SK-N-MC (cell line): ENCODE measurements at regions not wholly inside any gene's neighbourhood (a gene's known extent, or its start where the extent isn't known, plus 50 kb on each side); places are given as distances from the start of the nearest gene placed in this dataset.
"Not testable (repeated sequence)": the region's sequence is repeated elsewhere in the genome, so short reads cannot be mapped to it uniquely, and the experiment has no call there.

ENCODE experiments used
- DNase-seq: peaks from one replicate; pipeline ENCODE4 v3.0.0-alpha.2; 2011; ENCODE audit warnings: low read depth, low spot score
- H3K27ac ChIP-seq: fragments of 200-600 bp; sonication (generic); 2 replicates; pipeline ENCODE4 v1.5.1; 2016; ENCODE audit warnings: mixed run types
- H3K36me3 ChIP-seq: fragments of 200-600 bp; sonication (generic); 2 replicates; pipeline ENCODE4 v1.6.1; 2017; ENCODE audit warnings: antibody characterized with exemption, low read length, mixed read lengths; ENCODE audit not compliant: insufficient read depth
- H3K4me3 ChIP-seq: fragments of 200-600 bp; sonication (generic); 2 replicates; pipeline ENCODE4 v1.5.1; 2016
- H3K9ac ChIP-seq: fragments of 200-600 bp; sonication (generic); 2 replicates; pipeline ENCODE4 v1.8.0; 2017; ENCODE audit warnings: mixed run types, mixed read lengths; ENCODE audit not compliant: insufficient read length
- H3K9me3 ChIP-seq: fragments of 200-600 bp; sonication (generic); 2 replicates; pipeline ENCODE4 v1.6.1; 2017; ENCODE audit warnings: low read depth, mild to moderate bottlenecking, antibody characterized with exemption, low read length, moderate library complexity, mixed read lengths
- EZH2 ChIP-seq: fragments of 200-600 bp; sonication (generic); IDR thresholded peaks from one replicate; pipeline ENCODE4 v1.6.1; 2017; ENCODE audit warnings: antibody characterized with exemption
- FOXP2 ChIP-seq: optimal IDR thresholded peaks from 2 replicates; pipeline ENCODE3; 2011; ENCODE audit warnings: mild to moderate bottlenecking, moderate library complexity; ENCODE audit not compliant: insufficient read depth; ENCODE audit errors: extremely low read length, control extremely low read depth
- POLR2AphosphoS5 ChIP-seq: IDR thresholded peaks from 2 replicates; pipeline ENCODE4 v1.6.1; 2012; ENCODE audit warnings: mild to moderate bottlenecking, low read depth, low read length, borderline replicate concordance

DNA sequence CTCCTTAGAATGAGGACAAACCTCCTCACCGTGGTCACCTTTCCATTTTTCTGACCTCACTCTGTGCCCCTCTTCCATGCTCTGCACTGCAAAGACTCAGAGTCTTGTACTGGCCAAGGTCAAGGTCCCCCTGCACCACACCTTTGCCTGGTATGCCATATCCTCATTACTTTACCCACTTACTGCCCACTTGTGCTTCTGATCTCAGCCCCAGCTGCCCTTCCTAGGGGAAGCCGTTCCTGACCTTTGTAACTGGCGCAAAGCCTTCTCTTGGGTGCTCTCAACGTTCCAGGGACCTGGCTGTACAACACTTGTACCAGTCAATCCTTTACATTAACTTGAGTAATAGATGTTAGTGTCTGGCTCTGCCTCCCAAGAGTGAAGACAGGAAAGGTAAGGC is 256.0 kb downstream of the SV2B start:
- Histone ChIP-seq H3K9ac (no peak overlapping the region), H3K9me3 (no peaks in the 10 kb centered on the region), H3K36me3 (no peaks in the 10 kb centered on the region), H3K27ac (no peak overlapping the region), H3K4me3 (no peak overlapping the region)
- TF ChIP-seq POLR2AphosphoS5, result no peak
- no peak for TF ChIP-seq EZH2
- no peak for TF ChIP-seq FOXP2
- no peak for DNase-seq

DNA sequence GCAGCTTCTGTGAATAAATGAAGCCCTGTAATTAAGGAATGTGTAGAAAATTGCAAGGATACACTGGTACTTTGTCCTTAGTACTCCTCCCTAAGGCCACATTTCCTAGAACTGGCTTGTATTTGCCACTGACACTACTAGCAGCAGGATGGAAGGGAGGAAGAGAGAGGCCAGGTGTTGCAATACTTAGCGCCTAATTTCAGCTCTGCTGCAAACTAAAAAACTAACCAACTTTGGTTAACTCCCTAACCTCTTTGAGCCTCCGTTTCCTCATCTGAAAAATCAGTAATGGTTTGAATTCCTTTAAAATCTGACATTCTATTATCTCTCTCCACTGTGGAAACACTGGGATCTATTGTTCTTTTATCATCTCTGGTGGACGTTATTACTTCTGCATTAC is 257.0 kb downstream of the SV2B start:
- no peaks in the 10 kb centered on the region for H3K36me3 ChIP-seq
- H3K4me3 ChIP-seq, result no peak overlapping the region
- H3K27ac ChIP-seq, result no peak overlapping the region
- no peak for TF ChIP-seq EZH2
- TF ChIP-seq POLR2AphosphoS5, result no peak
- no peak for TF ChIP-seq FOXP2
- H3K9ac ChIP-seq, result no peak overlapping the region
- DNase-seq, result no peak
- no peaks in the 10 kb centered on the region for H3K9me3 ChIP-seq

DNA sequence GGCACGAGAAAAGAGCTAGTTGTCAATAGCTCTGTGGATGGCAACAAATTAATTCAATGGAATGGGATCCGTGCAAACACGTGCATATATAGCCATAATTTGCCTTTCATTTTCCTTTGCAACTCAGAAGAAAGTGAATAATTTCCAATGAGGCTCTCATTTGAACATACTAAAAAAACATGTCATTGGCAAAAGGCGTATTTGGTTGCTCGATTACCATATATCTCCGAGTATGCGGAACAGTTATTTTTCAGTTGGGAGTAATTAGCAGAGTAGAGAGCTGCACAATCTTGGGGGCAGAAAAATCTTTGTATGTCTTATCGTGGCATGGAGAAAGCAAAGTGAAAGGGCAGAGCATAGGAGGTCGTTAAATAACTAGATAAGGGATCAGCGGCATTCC is 257.4 kb downstream of the SV2B start:
- H3K36me3 ChIP-seq, result no peaks in the 10 kb centered on the region
- DNase-seq, result no peak
- H3K27ac ChIP-seq, result no peak overlapping the region
- H3K9ac ChIP-seq, result no peak overlapping the region
- H3K9me3 ChIP-seq, result no peaks in the 10 kb centered on the region
- no peak for TF ChIP-seq FOXP2
- no peak for TF ChIP-seq EZH2
- TF ChIP-seq POLR2AphosphoS5, result no peak
- no peak overlapping the region for H3K4me3 ChIP-seq

DNA sequence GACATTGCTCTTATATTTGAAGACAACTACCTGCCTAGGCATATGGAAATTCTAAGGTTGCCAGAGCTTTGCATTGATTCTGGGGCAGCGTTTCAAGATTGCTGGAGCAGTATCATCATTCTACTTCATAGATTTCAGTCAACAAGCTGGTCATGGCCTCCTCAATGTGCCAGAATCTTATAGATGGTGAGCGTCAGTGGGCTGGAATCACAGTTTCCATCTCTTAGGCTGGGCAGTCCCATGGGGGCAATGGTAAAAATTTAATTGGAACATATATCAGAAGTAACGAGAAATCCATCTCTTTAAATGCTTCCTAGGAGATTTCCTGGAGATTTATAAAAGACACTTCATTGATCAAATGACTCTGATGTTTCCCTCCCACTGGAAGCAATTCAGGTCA is 258.3 kb downstream of the SV2B start:
- Histone ChIP-seq H3K36me3 (no peaks in the 10 kb centered on the region), H3K4me3 (no peak overlapping the region), H3K9ac (no peak overlapping the region), H3K27ac (no peak overlapping the region), H3K9me3 (no peaks in the 10 kb centered on the region)
- TF ChIP-seq EZH2, result no peak
- no peak for TF ChIP-seq POLR2AphosphoS5
- TF ChIP-seq FOXP2, result no peak
- DNase-seq, result no peak

DNA sequence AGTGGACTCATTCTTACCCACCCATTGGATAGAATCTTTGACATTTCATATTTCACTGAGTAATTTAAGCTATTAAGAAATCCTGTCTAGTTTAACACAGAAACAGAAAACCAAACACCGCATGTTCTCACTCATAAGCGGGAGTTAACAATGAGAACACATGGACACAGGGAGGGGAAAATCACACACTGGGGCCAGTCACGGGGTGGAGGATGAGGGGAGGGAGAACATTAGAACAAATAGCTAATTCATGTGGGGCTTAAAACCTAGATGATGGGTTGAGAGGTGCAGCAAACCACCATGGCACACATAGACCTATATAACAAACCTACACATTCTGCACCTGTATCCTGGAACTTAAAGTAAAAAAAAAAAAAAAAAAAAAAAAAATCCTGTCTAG is 261.6 kb downstream of the SV2B start:
- not testable (repeated sequence) for DNase-seq, H3K4me3 ChIP-seq, H3K9me3 ChIP-seq, H3K27ac ChIP-seq, H3K36me3 ChIP-seq, H3K9ac ChIP-seq

DNA sequence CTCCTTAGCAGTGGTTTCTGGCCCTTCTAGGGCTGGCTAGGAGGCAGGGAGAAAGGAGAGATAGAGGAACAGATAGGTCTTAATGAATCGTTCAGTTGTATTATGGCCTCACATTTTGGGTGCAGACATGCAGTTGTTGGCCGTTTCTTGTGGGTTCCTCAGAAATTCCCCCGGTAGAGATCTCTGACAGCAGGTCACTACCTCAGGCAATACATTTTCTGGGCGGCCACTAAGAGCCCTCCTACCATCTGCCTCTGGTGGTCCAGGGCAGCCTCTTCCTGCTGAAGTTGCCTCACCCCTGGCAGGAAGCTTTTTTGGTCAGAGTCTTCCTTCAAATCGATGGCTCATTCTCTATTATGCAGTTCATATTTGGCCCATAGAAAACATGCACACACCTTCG is 266.1 kb downstream of the SV2B start:
- H3K9ac ChIP-seq, result no peak overlapping the region
- no peak for TF ChIP-seq POLR2AphosphoS5
- TF ChIP-seq EZH2, result no peak
- TF ChIP-seq FOXP2, result no peak
- no peaks in the 10 kb centered on the region for H3K9me3 ChIP-seq
- DNase-seq, result no peak
- no peak overlapping the region for H3K27ac ChIP-seq
- H3K36me3 ChIP-seq, result no peaks in the 10 kb centered on the region
- no peak overlapping the region for H3K4me3 ChIP-seq

DNA sequence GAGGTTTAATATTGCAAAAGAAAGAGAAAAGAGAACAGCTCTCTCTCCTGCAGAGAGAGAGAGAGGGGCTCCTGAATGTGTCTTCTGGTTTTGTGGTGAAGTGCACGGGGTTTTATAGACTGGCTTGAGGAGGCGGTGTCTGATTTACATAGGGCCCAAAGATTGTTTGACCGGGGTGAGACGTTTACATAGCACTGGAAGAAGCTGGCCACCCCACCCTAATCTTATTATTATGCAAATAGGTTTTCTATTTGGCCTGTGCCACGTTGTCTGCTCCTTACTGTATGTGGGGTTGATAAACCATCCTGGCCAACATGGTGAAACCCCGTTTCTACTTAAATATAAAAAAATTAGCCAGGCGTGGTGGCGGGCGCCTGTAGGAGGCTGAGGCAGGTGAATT is 268.6 kb downstream of the SV2B start:
- Histone ChIP-seq H3K4me3 (no peak overlapping the region), H3K9ac (no peak overlapping the region), H3K36me3 (no peaks in the 10 kb centered on the region), H3K9me3 (no peaks in the 10 kb centered on the region; the same call in 1 of the 2 replicates), H3K27ac (no peak overlapping the region)
- no peak for TF ChIP-seq EZH2
- no peak for TF ChIP-seq FOXP2
- no peak for TF ChIP-seq POLR2AphosphoS5
- DNase-seq, result no peak

DNA sequence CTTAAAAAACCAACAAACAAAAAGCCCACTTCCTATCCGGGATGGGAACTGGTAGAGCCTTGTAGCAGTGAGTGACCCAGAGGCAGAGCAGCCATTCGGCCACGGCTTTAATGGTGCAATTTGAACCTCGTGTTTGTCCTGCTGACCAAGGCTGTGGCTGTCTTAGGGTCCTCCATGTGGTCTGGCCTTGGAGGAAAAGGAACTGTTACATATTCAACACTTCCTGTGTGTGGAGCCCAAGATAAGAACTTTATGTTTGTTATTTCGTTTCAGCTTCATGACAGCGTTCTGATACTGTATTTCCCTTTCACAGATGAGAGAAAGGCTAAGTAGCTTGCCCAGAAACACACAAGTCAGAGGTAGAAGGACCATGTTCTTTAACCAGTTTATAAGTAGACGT is 269.8 kb downstream of the SV2B start:
- H3K36me3 ChIP-seq, result no peaks in the 10 kb centered on the region
- no peak overlapping the region for H3K9ac ChIP-seq
- H3K4me3 ChIP-seq, result no peak overlapping the region
- no peak for TF ChIP-seq EZH2
- no peak for TF ChIP-seq FOXP2
- TF ChIP-seq POLR2AphosphoS5, result no peak
- DNase-seq, result no peak
- no peak overlapping the region for H3K27ac ChIP-seq
- H3K9me3 ChIP-seq, result no peaks in the 10 kb centered on the region; the same call in 1 of the 2 replicates

DNA sequence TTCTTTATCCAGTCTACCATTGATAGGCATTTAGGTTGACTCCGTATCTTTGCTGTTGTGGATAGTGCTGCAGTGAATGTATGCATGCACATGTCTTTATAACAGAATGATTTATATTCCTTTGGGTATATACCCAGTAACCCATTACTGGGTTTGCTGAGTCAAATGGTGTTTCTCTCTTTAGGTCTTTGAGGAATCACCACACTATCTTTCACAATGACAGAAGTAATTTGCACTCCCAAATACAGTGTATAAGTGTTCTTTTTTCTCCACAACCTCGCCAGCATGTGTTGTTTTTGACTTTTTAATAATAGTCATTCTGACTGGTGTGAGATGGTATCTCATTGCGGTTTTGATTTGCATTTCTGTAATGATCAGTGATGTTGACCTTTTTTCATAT is 271.3 kb downstream of the SV2B start:
- not testable (repeated sequence) for H3K9me3 ChIP-seq, DNase-seq, H3K4me3 ChIP-seq, H3K36me3 ChIP-seq, H3K27ac ChIP-seq, H3K9ac ChIP-seq

DNA sequence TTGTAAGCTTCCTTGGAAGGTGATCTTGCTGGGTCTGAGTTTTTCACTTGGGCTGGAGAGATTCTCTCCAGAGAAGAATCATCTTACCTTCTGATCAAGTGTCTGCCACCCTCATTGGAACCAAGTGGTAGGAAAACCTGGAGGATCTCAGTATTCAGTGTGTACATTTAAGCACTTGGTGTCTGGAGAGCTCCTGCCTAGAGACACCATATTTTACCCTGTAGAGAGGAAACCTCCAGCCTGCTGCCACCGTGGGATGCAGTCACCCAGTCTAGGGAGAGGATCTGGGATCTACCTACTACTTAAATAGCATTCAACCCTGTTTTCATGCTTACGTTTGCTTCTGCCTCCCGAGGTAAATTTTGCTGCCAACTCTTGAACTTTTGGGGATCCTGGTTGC is 274.3 kb downstream of the SV2B start:
- Histone ChIP-seq H3K27ac (no peak overlapping the region), H3K36me3 (no peaks in the 10 kb centered on the region), H3K9ac (no peak overlapping the region), H3K9me3 (no peaks in the 10 kb centered on the region; the same call in 1 of the 2 replicates), H3K4me3 (no peak overlapping the region)
- DNase-seq, result no peak
- no peak for TF ChIP-seq FOXP2
- no peak for TF ChIP-seq POLR2AphosphoS5
- TF ChIP-seq EZH2, result no peak
